Astrocyte of the spinal cord (primary cell): ENCODE measurements at regions not wholly inside any gene's neighbourhood (a gene's known extent, or its start where the extent isn't known, plus 50 kb on each side); places are given as distances from the start of the nearest gene placed in this dataset.

ENCODE experiments used
- DNase-seq: peaks from one replicate; pipeline ENCODE4 v3.0.0; 2011; ENCODE audit warnings: low read depth, low spot score
- H3K4me3 ChIP-seq: 2 replicates; pipeline ENCODE4 v1.5.1; 2011; ENCODE audit warnings: low read depth, mild to moderate bottlenecking, low read length, moderate library complexity
- in situ Hi-C: cut with HindIII; loops from 2 replicates; pipeline ENCODE4 v1.10.0; 2017; ENCODE audit warnings: low sequenced_read_pairs
- TF ChIP-seq, protein P1 (sequence below): IDR thresholded peaks from 2 replicates; pipeline ENCODE4 v1.5.1; 2012; ENCODE audit warnings: low read depth, mild to moderate bottlenecking, low read length, inconsistent platforms

DNA sequence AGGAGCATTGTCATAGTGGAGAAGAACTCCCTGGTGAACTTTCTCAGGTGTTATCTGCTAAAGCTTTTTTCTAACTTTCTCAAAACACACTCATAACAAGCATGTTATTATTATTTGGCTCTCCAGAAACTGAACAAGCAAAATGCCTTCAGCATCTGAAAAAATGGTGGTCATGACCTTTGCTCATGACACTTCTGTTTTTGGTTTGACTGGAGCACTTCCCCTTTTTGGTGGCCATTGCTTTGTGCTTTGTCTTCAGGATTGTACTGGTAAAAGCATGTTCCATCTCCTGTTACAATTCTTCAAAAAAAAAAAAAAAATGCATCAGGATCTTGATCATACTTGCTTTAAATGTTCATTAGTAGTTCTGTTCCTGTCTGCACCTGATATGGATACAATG lies 1241.6 kb upstream of the USP15 start:
- TF ChIP-seq, protein P1, sequence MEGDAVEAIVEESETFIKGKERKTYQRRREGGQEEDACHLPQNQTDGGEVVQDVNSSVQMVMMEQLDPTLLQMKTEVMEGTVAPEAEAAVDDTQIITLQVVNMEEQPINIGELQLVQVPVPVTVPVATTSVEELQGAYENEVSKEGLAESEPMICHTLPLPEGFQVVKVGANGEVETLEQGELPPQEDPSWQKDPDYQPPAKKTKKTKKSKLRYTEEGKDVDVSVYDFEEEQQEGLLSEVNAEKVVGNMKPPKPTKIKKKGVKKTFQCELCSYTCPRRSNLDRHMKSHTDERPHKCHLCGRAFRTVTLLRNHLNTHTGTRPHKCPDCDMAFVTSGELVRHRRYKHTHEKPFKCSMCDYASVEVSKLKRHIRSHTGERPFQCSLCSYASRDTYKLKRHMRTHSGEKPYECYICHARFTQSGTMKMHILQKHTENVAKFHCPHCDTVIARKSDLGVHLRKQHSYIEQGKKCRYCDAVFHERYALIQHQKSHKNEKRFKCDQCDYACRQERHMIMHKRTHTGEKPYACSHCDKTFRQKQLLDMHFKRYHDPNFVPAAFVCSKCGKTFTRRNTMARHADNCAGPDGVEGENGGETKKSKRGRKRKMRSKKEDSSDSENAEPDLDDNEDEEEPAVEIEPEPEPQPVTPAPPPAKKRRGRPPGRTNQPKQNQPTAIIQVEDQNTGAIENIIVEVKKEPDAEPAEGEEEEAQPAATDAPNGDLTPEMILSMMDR: no peak
- no peak overlapping the region for H3K4me3 ChIP-seq
- in situ Hi-C loops: no loop called here
- DNase-seq: no peak

DNA sequence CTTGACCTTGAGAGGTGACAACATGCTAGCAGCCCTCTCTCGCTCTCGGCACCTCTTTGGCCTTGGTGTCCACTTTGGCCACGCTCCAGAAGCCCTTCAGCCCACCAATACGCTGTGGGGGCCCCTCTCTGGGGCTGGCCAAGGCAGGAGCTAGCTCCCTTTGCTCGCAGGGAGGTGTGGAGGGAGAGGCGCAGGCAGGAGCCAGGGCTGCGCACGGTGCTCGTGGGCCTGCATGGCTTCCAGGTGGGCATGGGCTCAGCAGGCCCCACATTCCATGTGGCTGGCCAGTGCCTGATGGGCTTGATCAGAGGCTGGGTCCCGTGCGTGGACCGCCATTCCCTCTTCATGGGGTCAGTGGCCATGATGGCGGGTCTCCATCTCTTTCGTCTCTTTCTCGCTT lies 1237.0 kb upstream of the USP15 start:
- H3K4me3 ChIP-seq: no peak overlapping the region
- TF ChIP-seq, protein P1: no peak
- DNase-seq: no peak
- in situ Hi-C loops: no loop called here

DNA sequence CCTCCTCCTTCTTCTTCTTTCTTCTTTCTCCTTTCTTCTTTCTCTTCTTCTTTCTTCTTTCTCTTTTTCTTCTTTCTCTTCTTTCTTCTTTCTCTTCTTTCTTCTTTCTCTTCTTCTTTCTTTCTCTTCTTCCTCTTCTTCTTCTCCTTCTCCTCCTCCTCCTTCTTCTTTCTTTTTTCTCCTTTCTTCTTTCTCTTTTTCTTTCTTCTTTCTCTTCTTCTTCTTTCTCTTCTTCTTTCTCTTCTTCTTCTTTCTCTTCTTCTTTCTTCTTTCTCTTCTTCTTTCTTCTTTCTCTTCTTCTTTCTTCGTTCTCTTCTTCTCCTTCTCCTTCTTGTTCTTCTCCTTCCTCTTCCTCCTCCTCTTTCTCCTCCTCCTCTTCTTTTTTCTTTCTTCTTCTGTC lies 1230.7 kb upstream of the USP15 start:
- in situ Hi-C loops: no loop called here
- TF ChIP-seq, protein P1: no peak
- DNase-seq: no peak
- no peak overlapping the region for H3K4me3 ChIP-seq

DNA sequence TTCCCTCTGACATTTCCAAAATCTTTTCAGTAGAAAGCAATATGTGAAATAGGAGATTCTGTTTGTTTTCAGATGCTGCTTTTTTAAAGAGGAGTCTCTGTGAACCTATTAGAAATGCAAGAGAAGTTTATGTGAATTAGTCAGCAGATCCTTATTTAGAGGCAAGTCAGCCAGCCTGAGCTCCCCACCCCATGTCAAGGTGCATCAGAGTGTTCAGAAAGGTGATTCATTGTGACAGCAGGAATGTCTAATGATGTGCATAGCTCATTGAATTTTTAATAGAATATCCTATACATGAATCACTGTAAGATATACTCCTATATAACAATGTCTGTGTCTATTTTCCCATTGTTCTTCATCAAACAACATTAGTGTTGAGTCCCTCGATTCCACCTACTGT lies 1222.4 kb upstream of the USP15 start:
- H3K4me3 ChIP-seq: no peak overlapping the region
- in situ Hi-C loops: no loop called here
- TF ChIP-seq, protein P1: no peak
- no peak for DNase-seq

DNA sequence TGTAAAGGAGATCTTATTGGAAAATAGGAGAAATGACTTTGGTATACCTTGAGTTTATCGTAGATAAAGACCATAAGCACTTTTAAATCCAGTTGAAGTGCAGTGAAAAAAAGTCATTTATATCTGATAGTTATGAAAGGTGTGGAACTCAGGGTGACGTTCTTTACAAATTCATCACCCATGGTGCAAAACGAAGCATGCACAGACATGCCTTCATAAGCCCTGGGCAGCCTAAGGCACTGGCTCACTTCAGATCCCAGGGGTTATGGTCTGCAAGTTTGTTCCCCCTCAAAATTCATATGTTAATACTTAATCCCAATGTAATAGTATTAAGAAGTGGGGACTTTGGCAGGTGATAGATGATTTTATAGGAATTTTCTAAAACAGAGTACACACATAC lies 1216.4 kb upstream of the USP15 start:
- DNase-seq: no peak
- no peak overlapping the region for H3K4me3 ChIP-seq
- in situ Hi-C loops: no loop called here
- TF ChIP-seq, protein P1: no peak

DNA sequence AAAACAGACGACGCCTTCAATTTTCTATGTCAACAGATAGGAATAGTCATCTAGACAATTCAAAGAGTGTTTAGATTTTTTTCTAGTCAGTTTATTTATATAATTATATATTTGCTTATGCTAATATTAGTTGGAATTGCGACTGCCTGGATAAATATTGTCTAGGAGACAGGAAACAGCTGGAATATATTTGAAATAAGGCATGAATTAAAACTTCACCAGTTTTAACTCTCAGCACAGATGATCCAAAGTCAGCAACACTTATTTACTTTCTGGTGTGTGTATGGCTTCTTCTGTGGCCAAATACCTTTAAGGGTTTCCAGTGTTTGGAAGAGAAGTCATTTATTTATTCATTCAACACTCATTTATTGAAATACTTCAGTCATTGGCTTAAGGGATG lies 1215.4 kb upstream of the USP15 start:
- no peak overlapping the region for H3K4me3 ChIP-seq
- DNase-seq: no peak
- TF ChIP-seq, protein P1: no peak
- in situ Hi-C loops: no loop called here
